ENCODE measurements at regions not wholly inside any gene's neighbourhood (a gene's known extent, or its start where the extent isn't known, plus 50 kb on each side); places are given as distances from the start of the nearest gene placed in this dataset.

GRCh38 chr1:3993619-3994375 lies 93.7 kb upstream of the C1orf174 start:
- TF ChIP-seq, protein P1, sequence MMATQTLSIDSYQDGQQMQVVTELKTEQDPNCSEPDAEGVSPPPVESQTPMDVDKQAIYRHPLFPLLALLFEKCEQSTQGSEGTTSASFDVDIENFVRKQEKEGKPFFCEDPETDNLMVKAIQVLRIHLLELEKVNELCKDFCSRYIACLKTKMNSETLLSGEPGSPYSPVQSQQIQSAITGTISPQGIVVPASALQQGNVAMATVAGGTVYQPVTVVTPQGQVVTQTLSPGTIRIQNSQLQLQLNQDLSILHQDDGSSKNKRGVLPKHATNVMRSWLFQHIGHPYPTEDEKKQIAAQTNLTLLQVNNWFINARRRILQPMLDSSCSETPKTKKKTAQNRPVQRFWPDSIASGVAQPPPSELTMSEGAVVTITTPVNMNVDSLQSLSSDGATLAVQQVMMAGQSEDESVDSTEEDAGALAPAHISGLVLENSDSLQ (IDR thresholded peaks at IDR 0.05): no peak
- no peak for TF ChIP-seq SP1 (IDR thresholded peaks at IDR 0.05)
- no peak for TF ChIP-seq FOXA1 (IDR thresholded peaks at IDR 0.05)
- TF ChIP-seq FOXM1 (IDR thresholded peaks at IDR 0.05; ENCODE audit: borderline replicate concordance): no peak
- no peak for TF ChIP-seq NFRKB (IDR thresholded peaks at IDR 0.05)
- no peak for TF ChIP-seq HDGF (IDR thresholded peaks at IDR 0.05; ENCODE audit: borderline replicate concordance)
- TF ChIP-seq LEF1 (IDR thresholded peaks at IDR 0.05; ENCODE audit: borderline replicate concordance): no peak
- TF ChIP-seq TARDBP (IDR thresholded peaks at IDR 0.05): no peak
- no peak for TF ChIP-seq FOXK2 (IDR thresholded peaks at IDR 0.05)
- TF ChIP-seq BHLHE40 (IDR thresholded peaks at IDR 0.05; ENCODE audit: borderline replicate concordance): no peak
- TF ChIP-seq SUZ12 (IDR thresholded peaks at IDR 0.05): no peak
- no peak for TF ChIP-seq ARNT (IDR thresholded peaks at IDR 0.05)
- TF ChIP-seq ELF4 (IDR thresholded peaks at IDR 0.05): no peak
- no peak for TF ChIP-seq ZNF384 (IDR thresholded peaks at IDR 0.05)
